Astrocyte of the cerebellum (primary cell): ENCODE measurements at regions not wholly inside any gene's neighbourhood (a gene's known extent, or its start where the extent isn't known, plus 50 kb on each side); places are given as distances from the start of the nearest gene placed in this dataset.

Experiments used
- DNase-seq: peaks from one replicate; pipeline ENCODE4 v3.0.0-alpha.2; 2011; ENCODE audit warnings: low read depth
- H3K4me3 ChIP-seq: 2 replicates; pipeline ENCODE4 v1.5.1; 2011; ENCODE audit warnings: mild to moderate bottlenecking, low read depth, low read length, moderate library complexity
- in situ Hi-C: cut with HindIII; loops from 2 replicates; pipeline ENCODE4 v1.10.0; 2017; ENCODE audit warnings: low sequenced_read_pairs
- TF ChIP-seq, protein P1 (sequence below): IDR thresholded peaks from 2 replicates; pipeline ENCODE4 v1.5.1; 2012; ENCODE audit warnings: low read length, low read depth, moderate library complexity, mild to moderate bottlenecking; ENCODE audit errors: missing control alignments

DNA sequence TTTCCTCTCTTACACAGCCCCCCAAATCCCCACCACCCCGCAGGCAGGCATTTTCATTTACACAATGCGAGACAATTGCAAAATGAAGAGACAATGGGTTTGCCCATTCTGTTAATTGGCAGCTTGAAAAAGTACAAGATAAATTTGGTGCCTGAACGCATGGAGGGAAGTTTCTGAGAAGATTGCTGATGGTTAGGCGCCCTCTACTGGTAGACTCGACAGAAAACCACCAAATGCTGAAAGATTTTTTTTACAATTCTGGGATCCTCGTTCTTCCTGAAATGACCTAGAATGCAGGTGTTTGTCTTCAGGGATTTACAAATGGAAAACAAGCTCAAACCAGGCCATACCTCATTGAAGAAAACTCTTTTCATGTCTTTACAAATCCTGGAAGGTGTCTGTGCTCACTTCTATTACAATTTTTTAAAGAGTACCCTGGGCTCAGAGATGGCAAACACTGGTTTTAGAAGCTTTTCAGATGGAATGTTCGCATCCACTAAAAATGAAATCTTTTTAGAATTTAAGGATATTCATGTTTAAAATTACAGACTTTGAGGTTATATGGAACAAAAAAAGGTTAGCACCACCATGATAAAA lies 338.5 kb downstream of the PMP22 start:
- TF ChIP-seq, protein P1, sequence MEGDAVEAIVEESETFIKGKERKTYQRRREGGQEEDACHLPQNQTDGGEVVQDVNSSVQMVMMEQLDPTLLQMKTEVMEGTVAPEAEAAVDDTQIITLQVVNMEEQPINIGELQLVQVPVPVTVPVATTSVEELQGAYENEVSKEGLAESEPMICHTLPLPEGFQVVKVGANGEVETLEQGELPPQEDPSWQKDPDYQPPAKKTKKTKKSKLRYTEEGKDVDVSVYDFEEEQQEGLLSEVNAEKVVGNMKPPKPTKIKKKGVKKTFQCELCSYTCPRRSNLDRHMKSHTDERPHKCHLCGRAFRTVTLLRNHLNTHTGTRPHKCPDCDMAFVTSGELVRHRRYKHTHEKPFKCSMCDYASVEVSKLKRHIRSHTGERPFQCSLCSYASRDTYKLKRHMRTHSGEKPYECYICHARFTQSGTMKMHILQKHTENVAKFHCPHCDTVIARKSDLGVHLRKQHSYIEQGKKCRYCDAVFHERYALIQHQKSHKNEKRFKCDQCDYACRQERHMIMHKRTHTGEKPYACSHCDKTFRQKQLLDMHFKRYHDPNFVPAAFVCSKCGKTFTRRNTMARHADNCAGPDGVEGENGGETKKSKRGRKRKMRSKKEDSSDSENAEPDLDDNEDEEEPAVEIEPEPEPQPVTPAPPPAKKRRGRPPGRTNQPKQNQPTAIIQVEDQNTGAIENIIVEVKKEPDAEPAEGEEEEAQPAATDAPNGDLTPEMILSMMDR, result peak; percentile 77
- DNase-seq, result peak; percentile 62
- in situ Hi-C loops, result no loop called here
- H3K4me3 ChIP-seq, result no peak overlapping the region

DNA sequence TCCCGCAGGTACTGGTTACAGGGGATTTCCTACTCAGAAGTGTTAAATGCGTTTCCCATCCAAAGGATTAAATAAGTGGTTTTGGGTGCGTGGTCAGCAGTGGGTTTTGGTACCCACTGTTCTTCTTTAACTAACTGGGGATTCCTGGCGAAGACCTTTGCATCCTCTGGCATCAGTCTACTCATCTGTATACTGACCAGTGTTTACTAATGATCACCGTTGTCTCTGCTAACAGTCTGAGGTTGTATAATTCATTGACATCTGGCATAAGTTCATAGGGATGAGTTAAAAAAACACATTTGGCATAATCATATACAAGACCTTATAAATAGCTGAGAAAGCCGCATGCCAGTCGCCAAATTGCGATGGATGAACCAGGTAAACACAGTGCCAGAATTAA lies 339.1 kb downstream of the PMP22 start:
- in situ Hi-C loops, result no loop called here
- TF ChIP-seq, protein P1, result no peak
- no peak overlapping the region for H3K4me3 ChIP-seq
- DNase-seq, result no peak

DNA sequence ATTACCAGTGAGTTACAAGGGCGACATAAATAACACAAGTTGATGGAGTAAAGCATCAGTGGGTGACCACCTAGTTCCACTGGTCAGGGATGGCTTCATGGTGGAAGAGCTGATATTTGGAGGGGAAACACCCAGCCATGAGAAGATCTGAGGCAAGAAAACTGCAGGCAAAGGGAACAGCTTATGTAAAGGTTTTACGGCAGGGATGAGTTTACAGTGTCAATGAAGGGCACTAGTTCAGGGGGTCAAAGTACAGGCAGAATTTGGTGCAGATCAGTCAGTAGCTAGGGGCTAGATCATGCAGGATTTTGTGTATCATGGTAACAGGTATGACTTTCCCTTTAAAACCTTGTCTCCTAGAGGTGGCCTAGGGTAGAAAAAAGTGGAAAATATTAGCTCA lies 339.6 kb downstream of the PMP22 start:
- no peak for DNase-seq
- TF ChIP-seq, protein P1, result no peak
- in situ Hi-C loops, result no loop called here
- no peak overlapping the region for H3K4me3 ChIP-seq

DNA sequence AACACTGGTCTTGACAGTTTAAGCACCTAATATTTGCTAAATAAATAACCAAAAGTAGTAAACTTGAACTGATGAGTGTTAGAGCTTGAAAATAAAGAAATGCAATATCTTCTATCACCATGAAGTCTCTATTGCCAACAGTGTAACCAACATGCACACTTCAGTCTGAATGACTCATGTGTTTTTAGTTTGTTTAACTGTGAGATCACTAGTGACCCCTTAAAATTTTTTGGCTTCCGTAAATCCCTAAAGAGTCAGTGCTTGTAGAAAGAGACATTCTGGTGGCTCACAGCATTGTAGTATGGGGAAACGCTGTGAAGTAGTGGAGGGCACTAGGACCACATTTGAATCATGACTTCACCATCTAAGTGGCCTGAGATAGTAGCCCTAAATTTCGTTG lies 341.1 kb downstream of the PMP22 start:
- H3K4me3 ChIP-seq, result no peak overlapping the region
- in situ Hi-C loops, result no loop called here
- DNase-seq, result no peak
- TF ChIP-seq, protein P1, result no peak

DNA sequence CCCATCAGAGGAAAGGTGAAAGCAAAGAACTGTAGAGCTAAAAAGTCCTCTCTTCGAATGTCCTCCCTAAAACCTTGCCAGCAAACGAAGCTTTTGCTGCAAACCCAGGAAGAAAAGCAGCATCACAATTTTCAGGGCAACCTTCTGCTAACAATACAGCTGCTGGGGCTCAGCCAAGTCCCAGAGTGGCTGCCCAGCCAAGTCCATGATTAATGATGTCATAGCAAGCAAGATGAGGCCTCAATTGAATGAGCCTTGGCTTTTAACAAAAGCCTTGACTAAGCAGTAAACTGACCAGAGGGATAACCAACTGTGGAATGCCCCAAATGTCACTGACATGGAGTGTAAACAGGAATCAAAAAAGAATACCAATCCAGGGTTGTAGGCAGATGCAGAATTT lies 342.7 kb downstream of the PMP22 start:
- DNase-seq, result no peak
- TF ChIP-seq, protein P1, result no peak
- in situ Hi-C loops, result no loop called here
- H3K4me3 ChIP-seq, result no peak overlapping the region

DNA sequence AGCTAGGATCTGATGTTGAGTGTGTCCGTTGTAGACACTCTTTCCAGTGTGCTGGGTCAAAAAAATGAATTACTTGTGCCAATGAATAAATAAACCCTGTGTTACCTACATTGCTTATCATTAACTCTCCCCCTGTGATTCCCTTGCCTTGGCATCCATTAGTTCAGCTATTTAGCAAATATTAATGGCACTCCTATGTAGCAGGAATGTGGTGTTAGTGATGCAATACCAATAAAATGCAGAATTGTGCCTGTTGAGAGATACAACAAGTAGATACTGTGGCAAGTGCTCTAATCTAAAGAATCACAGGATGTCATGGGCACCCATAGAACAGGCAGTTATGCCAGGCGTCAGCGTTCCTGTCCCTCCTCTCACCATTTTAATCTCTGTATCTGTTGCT lies 343.2 kb downstream of the PMP22 start:
- in situ Hi-C loops, result no loop called here
- TF ChIP-seq, protein P1, result no peak
- DNase-seq, result no peak
- H3K4me3 ChIP-seq, result no peak overlapping the region
